GM21737 (cell line): ENCODE measurements at regions not wholly inside any gene's neighbourhood (a gene's known extent, or its start where the extent isn't known, plus 50 kb on each side); places are given as distances from the start of the nearest gene placed in this dataset.
"Not testable (repeated sequence)": the region's sequence is repeated elsewhere in the genome, so short reads cannot be mapped to it uniquely, and the experiment has no call there.

Source experiments
- ATAC-seq: cut with Tn5 transposase; IDR thresholded peaks from one replicate; pipeline ENCODE4 v1.9.1; 2021; ENCODE audit warnings: mild to moderate bottlenecking, moderate library complexity; ENCODE audit not compliant: unreplicated experiment

- ATAC-seq = no peak
Measured at GRCh38 chrX:4622486-4623167, 909.2 kb upstream of the PRKX start.

GRCh38 chrX:4613651-4614050, 900.2 kb upstream of the PRKX start:
- ATAC-seq = not testable (repeated sequence)

DNA sequence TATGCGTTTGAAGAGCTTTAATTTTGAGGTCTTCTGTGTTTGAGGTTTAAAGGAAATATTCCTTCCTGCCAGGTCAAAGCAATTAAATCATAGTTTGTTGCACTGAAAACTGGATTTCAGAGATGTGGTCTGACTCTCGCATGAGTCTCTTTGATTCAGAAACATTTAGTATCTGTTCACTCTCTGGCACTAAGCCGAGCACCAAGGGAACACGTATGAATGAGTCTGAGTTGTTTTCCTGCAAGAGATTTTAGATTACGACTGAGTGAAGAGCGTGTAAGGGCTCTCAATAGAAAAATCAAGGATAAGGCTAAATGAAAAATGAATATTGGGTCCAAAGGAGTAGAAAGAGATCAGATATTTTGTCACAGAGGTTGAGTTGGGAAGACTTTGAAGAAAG, 875.4 kb upstream of the PRKX start:
- ATAC-seq = no peak

- ATAC-seq = no peak
Measured at GRCh38 chrX:4588466-4588865, 875.0 kb upstream of the PRKX start.

DNA sequence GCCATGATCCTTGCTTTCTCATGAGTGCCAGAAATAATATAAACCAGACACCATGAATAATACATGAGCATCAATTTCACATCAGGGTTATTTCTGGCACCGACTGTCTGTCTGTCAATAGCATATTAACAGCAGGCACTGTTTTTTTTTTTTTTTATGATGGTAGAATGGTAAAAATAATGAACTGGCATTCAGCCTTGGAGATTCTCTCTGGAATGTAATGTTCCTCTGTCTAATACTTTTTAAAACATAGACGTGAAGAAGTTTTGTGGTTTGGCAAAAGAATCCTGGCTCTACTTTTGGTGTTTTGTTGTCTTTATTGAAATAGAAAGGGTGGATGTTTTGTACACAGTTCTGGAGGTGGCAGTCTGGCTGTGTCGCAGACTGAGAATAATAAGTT, 874.6 kb upstream of the PRKX start:
- no peak for ATAC-seq

DNA sequence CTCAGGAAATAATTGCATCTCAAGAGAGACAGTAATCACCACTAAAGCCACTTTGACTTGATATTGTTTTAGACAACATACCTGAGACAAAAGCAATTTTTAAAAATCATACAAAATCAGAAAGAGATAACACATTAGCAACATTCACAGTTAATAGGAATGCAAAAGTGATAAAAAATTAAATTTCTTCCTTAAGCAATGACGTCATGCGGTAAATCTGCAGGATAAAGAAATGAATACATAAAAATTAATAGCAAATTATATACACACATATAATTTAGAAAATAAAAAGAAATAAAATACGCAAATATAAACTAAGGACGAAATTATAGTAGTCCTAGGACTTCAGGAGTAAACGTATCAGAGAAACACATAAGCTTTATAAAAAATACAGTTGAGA, 866.5 kb upstream of the PRKX start:
- ATAC-seq = no peak

DNA sequence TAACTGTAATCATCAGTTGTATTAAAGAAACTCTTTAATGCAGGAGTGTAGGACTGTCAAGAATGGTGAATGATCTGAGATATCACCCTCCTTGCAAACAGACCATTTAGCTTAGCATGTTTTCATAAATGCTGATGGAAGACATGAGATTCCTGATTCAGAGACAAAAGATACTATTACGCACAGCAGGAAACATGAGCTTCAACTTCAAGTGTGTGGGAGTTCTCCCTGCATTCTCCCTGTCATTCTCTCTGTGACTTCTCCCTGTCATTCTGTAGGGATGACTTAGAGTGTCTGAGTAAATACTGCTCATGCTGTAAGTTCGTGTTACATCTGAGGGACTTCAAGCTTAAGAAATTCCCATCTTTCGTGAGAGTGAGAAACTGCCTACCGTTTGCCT, 866.0 kb upstream of the PRKX start:
- no peak for ATAC-seq

DNA sequence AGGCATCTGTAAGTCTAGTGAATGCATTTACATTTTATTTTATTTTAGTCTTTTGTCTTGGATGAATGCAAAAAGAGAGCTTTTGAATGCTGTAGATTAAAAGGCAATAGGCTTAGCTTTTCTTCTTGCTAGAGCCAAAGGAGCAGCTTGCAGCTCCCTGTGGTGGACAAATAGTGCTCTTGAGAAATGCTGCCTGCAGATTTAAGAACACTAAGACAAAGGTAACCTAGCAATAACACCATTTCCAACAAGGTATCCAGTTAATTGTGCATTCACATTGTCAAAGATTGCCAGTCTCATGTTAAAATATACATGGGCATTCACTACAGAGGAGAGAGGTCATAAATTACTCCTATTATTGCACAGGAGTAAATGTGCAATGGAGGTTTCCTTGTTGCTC, 859.2 kb upstream of the PRKX start:
- no peak for ATAC-seq

DNA sequence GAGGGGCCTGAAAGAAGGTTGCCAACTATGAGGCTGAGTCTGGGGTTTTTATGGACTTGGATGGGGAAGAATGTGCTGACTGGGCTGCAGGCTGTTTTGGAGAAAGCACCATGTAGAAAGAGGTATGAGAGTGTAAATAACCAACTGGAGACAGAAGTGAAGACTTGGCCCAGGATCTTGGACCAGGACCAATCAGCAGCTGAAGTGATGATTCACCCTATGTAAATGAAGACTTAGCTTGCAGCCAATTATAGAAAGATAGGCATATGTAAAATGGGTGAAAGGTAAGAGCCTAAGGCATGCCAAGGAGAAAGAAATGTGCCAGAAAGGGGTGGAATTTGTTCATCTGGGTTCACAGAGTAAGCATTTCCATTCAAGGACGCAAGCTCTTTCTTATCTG, 856.7 kb upstream of the PRKX start:
- no peak for ATAC-seq

GRCh38 chrX:4560192-4560591, 846.7 kb upstream of the PRKX start:
- no peak for ATAC-seq

GRCh38 chrX:4550018-4550417, 836.6 kb upstream of the PRKX start:
- ATAC-seq = no peak

DNA sequence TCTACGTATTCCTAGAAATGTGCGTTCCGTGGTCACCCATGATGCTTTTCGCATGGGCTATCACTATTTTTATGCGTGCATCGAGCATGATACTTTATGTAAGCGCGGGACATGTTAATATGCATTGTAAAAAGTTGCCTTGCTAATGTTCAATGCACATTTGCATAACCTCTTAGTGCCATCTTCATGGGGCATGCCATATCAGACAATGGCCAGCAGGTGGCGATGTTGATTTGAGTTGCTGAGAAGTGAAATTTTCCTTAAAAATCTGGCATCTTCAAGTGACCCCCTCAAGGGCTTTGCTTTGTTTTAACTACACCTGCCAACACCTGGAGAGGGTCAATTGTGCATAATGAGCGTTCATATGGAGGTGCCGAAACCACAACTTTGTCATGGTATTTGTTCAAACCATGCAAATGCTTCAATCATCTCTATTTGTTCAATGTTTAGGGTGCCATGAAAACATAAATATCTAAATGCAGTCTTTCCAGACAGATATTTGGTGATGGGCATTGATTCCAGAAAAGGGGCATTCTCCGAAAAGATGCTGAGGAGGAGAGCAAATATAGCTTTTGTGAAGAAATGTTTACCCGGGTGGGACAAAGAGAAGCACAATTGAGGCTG, 833.9 kb upstream of the PRKX start:
- ATAC-seq = no peak

DNA sequence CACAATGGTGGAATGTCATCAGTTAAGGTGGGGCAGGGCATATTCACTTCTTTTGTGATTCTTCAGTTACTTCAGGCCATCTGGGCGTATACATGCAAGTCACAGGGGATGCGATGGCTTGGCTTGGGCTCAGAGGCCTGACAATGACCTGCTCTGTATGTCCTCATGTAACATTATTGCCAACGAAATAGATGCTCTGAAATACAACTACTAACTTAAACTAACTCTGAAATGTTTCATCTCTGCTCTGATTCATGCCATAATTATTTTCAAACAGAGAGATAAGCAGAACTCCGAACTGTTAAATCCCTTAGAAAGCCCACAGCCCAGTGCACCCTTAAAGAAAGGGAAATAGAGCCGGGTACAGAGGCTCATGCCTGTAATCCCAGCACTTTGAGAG, 832.7 kb upstream of the PRKX start:
- not testable (repeated sequence) for ATAC-seq

DNA sequence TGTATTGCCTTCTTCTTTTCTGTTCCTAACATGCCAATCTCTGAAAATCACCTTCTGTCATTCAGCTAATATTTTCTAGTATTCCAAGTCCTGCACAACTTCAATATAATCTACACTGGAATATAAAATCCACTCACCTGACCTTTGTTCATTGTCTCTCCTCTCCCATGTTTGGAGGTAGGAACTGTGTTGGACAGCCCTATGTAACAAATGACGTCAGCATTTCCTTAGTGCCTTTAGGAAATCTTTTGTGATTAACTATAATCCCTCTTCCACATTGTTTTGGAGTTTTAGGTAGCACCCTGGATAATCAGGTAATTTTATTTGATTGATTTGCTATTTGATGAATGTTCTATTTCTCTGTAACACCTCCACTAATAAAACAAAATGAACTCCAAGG, 814.8 kb upstream of the PRKX start:
- no peak for ATAC-seq

- no peak for ATAC-seq
Measured at GRCh38 chrX:4485912-4486311, 772.5 kb upstream of the PRKX start.

DNA sequence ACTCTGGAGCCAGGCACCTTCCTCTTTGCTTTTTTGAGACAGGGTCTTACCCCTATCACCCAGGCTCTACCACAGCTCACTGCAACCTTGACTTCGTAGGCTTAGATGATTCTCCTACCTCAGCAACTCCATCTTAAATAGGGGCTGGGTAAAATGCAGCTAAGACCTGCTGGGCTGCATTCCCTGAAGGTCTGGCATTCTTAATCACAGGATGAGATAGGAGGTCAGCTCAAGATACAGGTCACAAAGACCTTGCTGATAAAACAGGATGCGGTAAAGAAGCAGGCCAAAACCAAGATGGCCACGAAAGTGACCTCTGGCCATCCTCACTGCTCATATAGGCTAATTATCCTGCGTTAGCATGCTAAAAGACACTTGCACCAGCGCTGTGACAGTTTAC, 770.8 kb upstream of the PRKX start:
- ATAC-seq = no peak

- no peak for ATAC-seq
Measured at GRCh38 chrX:4451591-4451990, 738.1 kb upstream of the PRKX start.

- no peak for ATAC-seq
Measured at GRCh38 chrX:4450177-4450576, 736.7 kb upstream of the PRKX start.

DNA sequence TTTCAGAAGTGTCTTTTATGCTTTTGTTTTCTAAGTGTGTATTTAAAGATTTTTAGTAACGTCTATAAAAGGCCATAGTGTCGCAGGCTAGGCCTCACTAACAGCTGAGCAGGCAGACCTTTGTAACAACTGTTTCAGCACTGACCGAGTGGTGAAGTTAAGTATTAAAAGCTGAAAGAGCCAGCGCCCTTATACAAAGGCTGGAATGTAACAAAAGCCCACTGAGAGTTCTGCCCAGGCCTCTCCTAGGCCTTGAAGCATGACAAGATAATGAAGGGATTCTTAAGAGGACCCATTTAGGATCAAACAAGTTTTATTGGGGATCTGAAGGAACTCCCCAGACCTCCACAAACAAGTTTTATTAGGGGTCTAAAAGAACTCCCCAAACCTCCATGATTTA, 722.5 kb upstream of the PRKX start:
- no peak for ATAC-seq

DNA sequence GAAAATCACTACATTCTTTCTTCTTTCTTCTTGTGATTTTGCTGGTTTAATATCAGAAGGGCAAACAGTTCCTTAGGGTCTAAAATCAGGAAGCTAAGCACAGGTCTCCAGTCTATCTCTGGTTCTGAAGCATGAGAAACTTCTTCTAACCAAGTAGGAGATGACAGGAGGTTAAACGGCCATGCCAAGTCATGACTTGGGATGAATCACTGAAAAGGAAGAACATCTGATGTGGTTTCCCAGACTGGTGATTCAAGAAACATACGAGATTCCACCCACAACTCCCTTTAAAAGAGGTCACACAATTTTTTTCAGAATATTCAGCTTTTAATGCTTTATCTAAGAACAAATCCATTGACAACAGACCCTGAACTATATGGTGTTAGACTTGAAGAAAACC, 684.0 kb upstream of the PRKX start:
- ATAC-seq = no peak

DNA sequence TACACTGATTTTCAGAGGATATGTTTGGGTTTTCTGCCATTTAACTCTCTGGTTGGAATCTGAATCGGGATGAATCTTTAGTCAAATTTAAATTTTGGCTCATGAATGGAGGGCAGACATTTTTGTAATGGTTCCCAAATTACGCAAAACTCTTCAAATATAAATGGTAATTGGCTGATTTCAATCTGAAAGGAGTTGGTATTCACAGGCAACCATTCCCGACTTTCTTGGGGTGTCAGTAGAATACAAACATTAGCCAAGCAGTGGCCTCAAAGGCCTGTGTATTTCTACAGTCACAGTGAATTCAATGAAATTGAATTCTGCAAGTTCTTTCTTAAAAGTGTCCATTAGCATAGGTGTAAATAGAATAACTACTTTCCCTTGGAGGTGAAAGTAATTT, 668.8 kb upstream of the PRKX start:
- no peak for ATAC-seq

DNA sequence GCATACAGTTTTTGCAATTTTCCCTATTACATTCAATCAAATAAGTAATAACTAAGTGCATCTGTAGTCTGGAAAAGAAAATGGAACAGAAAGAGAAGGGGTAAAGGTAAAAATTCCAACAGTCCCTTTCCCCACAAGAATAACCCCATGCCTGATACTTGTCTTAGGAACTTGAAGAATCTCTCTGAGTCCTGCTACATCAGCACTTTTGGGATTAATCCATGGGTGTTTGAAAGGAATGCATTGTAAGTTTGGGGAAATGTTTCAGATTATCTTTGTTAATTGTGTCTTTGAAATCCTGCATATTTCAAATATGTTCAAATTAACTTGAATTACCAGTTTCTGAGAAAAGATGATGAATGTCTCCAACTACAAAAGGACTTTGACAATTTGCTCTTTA, 667.3 kb upstream of the PRKX start:
- ATAC-seq = no peak

DNA sequence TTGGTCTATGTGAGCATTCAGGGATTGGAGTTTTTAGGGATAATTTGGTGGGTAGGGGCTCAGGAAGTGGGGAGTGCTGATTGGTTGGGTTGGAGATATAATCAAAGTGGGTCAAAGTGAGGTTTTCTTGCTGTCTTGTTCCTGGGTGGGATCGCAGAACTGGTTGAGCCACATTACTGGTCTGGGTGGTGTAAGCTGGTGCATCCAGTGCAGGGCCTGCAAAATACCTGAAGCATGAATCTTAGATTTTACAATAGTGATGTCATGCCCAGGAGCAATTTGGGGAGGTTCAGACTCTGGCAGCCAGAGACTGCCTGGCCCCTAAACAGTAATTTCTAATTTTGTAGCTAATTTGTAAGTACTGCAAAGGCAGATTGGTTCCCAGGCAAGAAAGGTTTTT, 665.6 kb upstream of the PRKX start:
- ATAC-seq = no peak
